ENCODE measurements at regions not wholly inside any gene's neighbourhood (a gene's known extent, or its start where the extent isn't known, plus 50 kb on each side); places are given as distances from the start of the nearest gene placed in this dataset.

DNA sequence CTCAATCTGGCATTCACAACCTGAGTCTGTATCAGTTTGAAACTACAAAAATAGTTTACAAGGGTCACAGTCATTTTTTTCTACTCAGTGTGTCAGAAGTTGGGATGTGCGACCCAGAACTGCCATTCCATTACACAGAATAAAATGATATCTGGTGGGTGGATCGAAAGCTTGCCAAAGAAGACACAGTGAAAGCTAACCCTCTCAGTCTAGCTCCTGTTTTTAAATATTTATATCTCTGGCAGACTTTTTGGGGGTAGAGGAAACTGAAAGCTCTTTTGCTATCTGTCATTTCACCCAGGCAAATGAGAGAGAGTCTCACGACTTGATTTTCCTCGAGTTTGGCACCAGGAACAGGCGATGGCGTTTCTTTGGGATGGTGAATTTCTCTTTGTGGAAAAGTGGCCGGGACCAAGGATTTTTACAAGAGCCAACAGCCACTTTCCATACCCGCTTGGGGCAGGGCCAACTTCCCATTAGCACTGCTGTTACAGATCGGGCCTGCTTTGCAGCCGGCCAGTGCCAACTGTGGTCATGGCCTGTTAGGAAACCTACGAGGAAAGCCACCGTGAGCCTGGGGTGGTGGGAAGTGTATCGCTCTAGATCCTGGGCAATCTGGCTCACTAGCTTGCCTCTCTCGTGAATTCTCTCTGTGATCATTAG lies 185.5 kb upstream of the NFIA start:
- TF ChIP-seq PRDM1 (tag by site-specific recombination; IDR thresholded peaks at IDR 0.05) (no peak), ZBTB7A (tag by site-specific recombination; IDR thresholded peaks at IDR 0.05; ENCODE audit: low read depth) (no peak), ZNF626 (tag by site-specific recombination; IDR thresholded peaks at IDR 0.05) (no peak), YY2 (tag by site-specific recombination; IDR thresholded peaks at IDR 0.05) (no peak), ZNF624 (tag by site-specific recombination; IDR thresholded peaks at IDR 0.05) (no peak), ZNF549 (tag by site-specific recombination; IDR thresholded peaks at IDR 0.05) (no peak), ZBTB8A (tag by site-specific recombination; IDR thresholded peaks at IDR 0.05) (no peak), TCF7L2 (IDR thresholded peaks at IDR 0.05; ENCODE audit: borderline replicate concordance, low read depth, low read length) (no peak), IKZF3 (tag by site-specific recombination; IDR thresholded peaks at IDR 0.05) (no peak)
- TF ChIP-seq, protein P1, sequence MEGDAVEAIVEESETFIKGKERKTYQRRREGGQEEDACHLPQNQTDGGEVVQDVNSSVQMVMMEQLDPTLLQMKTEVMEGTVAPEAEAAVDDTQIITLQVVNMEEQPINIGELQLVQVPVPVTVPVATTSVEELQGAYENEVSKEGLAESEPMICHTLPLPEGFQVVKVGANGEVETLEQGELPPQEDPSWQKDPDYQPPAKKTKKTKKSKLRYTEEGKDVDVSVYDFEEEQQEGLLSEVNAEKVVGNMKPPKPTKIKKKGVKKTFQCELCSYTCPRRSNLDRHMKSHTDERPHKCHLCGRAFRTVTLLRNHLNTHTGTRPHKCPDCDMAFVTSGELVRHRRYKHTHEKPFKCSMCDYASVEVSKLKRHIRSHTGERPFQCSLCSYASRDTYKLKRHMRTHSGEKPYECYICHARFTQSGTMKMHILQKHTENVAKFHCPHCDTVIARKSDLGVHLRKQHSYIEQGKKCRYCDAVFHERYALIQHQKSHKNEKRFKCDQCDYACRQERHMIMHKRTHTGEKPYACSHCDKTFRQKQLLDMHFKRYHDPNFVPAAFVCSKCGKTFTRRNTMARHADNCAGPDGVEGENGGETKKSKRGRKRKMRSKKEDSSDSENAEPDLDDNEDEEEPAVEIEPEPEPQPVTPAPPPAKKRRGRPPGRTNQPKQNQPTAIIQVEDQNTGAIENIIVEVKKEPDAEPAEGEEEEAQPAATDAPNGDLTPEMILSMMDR (tag by site-specific recombination; IDR thresholded peaks at IDR 0.05), result no peak
- TF ChIP-seq, protein P2, sequence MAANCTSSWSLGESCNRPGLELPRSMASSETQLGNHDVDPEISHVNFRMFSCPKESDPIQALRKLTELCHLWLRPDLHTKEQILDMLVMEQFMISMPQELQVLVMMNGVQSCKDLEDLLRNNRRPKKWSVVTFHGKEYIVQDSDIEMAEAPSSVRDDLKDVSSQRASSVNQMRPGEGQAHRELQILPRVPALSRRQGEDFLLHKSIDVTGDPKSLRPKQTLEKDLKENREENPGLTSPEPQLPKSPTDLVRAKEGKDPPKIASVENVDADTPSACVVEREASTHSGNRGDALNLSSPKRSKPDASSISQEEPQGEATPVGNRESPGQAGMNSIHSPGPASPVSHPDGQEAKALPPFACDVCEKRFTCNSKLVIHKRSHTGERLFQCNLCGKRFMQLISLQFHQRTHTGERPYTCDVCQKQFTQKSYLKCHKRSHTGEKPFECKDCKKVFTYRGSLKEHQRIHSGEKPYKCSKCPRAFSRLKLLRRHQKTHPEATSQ (tag by site-specific recombination; IDR thresholded peaks at IDR 0.05), result no peak
- TF ChIP-seq, protein P3, sequence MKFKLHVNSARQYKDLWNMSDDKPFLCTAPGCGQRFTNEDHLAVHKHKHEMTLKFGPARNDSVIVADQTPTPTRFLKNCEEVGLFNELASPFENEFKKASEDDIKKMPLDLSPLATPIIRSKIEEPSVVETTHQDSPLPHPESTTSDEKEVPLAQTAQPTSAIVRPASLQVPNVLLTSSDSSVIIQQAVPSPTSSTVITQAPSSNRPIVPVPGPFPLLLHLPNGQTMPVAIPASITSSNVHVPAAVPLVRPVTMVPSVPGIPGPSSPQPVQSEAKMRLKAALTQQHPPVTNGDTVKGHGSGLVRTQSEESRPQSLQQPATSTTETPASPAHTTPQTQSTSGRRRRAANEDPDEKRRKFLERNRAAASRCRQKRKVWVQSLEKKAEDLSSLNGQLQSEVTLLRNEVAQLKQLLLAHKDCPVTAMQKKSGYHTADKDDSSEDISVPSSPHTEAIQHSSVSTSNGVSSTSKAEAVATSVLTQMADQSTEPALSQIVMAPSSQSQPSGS (tag by site-specific recombination; IDR thresholded peaks at IDR 0.05; ENCODE audit: low read depth), result no peak
- TF ChIP-seq, protein P4, sequence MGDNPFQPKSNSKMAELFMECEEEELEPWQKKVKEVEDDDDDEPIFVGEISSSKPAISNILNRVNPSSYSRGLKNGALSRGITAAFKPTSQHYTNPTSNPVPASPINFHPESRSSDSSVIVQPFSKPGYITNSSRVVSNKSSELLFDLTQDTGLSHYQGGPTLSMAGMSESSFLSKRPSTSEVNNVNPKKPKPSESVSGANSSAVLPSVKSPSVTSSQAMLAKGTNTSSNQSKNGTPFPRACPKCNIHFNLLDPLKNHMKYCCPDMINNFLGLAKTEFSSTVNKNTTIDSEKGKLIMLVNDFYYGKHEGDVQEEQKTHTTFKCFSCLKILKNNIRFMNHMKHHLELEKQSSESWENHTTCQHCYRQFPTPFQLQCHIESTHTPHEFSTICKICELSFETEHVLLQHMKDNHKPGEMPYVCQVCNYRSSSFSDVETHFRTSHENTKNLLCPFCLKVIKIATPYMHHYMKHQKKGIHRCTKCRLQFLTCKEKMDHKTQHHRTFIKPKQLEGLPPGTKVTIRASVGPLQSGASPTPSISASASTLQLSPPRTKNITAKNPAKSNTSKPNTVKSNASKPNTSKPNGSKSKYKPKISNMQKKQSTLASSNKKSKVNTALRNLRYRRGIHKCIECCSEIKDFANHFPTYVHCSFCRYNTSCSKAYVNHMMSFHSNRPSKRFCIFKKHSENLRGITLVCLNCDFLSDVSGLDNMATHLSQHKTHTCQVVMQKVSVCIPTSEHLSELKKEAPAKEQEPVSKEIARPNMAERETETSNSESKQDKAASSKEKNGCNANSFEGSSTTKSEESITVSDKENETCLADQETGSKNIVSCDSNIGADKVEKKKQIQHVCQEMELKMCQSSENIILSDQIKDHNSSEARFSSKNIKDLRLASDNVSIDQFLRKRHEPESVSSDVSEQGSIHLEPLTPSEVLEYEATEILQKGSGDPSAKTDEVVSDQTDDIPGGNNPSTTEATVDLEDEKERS (tag by site-specific recombination; IDR thresholded peaks at IDR 0.05), result no peak

Data from HEK293 (cell line).